ENCODE measurements at regions not wholly inside any gene's neighbourhood (a gene's known extent, or its start where the extent isn't known, plus 50 kb on each side); places are given as distances from the start of the nearest gene placed in this dataset.

- no peak for TF ChIP-seq CGGBP1 (CRISPR knock-in tag; IDR thresholded peaks at IDR 0.05)
- no peak for TF ChIP-seq TSC22D4 (tag; IDR thresholded peaks at IDR 0.05)
- no peak for TF ChIP-seq NELFE (IDR thresholded peaks at IDR 0.05; ENCODE audit: insufficient read depth, insufficient read length)
- no peak for TF ChIP-seq ZNF140 (CRISPR knock-in tag; IDR thresholded peaks at IDR 0.05)
- no peak for TF ChIP-seq ZSCAN29 (IDR thresholded peaks at IDR 0.05)
- no peak for TF ChIP-seq TRIM25 (IDR thresholded peaks at IDR 0.05; ENCODE audit: borderline replicate concordance)
- TF ChIP-seq CTCFL (IDR thresholded peaks at IDR 0.05; ENCODE audit: borderline replicate concordance, insufficient read depth, low read depth, low read length, poor library complexity, severe bottlenecking) = no peak
Measured at GRCh38 chr9:28916348-28916747, 1343.1 kb upstream of the C9orf72 start (continued).

Data from K562 (cell line).